GM12878 (cell line): ENCODE measurements at regions not wholly inside any gene's neighbourhood (a gene's known extent, or its start where the extent isn't known, plus 50 kb on each side); places are given as distances from the start of the nearest gene placed in this dataset.

Experiments used
- ATAC-seq: fragments of 200-7000 bp; cut with Tn5 transposase; 3 replicates; pipeline ENCODE4 v1.9.1; 2020; ENCODE audit warnings: mild to moderate bottlenecking, moderate library complexity
- BruUV-seq: library from RNA; stranded (reverse); fragments of 400-500 nt; replicated peaks from 2 replicates; lab custom pipeline; 2021; lab: Mats Ljungman, UMichigan
- CTCF ChIA-PET: fragments of 300-600 bp; sonication (Branson Sonifier 250); formaldehyde crosslinking; extraction: SDS; loops from one replicate; lab custom pipeline; 2021; ENCODE audit warnings: inconsistent platforms; lab: Yijun Ruan, JAX
- POLR2A ChIA-PET: fragments of 350-600 bp; formaldehyde crosslinking; extraction: SDS; loops from one replicate; lab custom pipeline; 2021; ENCODE audit warnings: inconsistent platforms; lab: Charles Lee
- RAD21 ChIA-PET: fragments of 300-600 bp; sonication (Branson Sonifier 250); formaldehyde crosslinking; loops from one replicate; lab custom pipeline; 2023; ENCODE audit warnings: antibody characterized with exemption; ENCODE audit not compliant: unreplicated experiment; lab: Charles Lee
- SMC1A ChIA-PET: fragments of 300-600 bp; sonication (Branson Sonifier 250); formaldehyde crosslinking; loops from one replicate; lab custom pipeline; 2023; ENCODE audit not compliant: unreplicated experiment, uncharacterized antibody; lab: Charles Lee
- DNase-seq: peaks from one replicate; pipeline ENCODE4 v3.0.0-alpha.2; 2011; ENCODE audit warnings: low read depth, low spot score
- FAIRE-seq: peaks from 3 replicates; lab custom pipeline; 2011; peaks lifted over from hg19 to GRCh38; lab: Jason Lieb, UNC
- H2AFZ ChIP-seq: 2 replicates; pipeline ENCODE4 v1.6.0; 2011; ENCODE audit warnings: low read depth, low read length, control low read depth; ENCODE audit not compliant: control insufficient read depth
- H3K27ac ChIP-seq: 2 replicates; pipeline ENCODE4 v1.5.1; 2011; ENCODE audit warnings: control low read depth; ENCODE audit not compliant: control insufficient read depth, insufficient read depth
- H3K27me3 ChIP-seq, 2 experiments: replicated peaks in 1 of 2; 2 replicates each; pipeline versions ENCODE4 v1.6.0 to v1.6.1; 2011; ENCODE audit warnings: low read length in 1 of 2; ENCODE audit not compliant: control insufficient read depth in 2 of 2, insufficient read depth in 2 of 2
- H3K36me3 ChIP-seq, 2 experiments: 2 replicates each; pipeline ENCODE4 v1.5.1; 2011; ENCODE audit warnings: low read length in 1 of 2; ENCODE audit not compliant: control insufficient read depth in 2 of 2, insufficient read depth in 2 of 2
- H3K4me1 ChIP-seq: 2 replicates; pipeline ENCODE4 v1.6.1; 2011; ENCODE audit warnings: mild to moderate bottlenecking, low read length, moderate library complexity, mixed read lengths; ENCODE audit not compliant: control insufficient read depth, insufficient read depth
- H3K4me2 ChIP-seq: 2 replicates; pipeline ENCODE4 v1.6.0; 2011; ENCODE audit warnings: control low read depth; ENCODE audit not compliant: control insufficient read depth, insufficient read depth
- H3K4me3 ChIP-seq: fragments of 200-600 bp; sonication (generic); 2 replicates; pipeline ENCODE4 v1.5.1; 2016
- H3K79me2 ChIP-seq: 2 replicates; pipeline ENCODE4 v1.6.0; 2011; ENCODE audit warnings: low read length; ENCODE audit not compliant: control insufficient read depth, insufficient read depth
- H3K9ac ChIP-seq: 2 replicates; pipeline ENCODE4 v1.8.0; 2011; ENCODE audit warnings: low read length, control low read depth, mixed read lengths; ENCODE audit not compliant: control insufficient read depth, insufficient read depth
- H3K9me3 ChIP-seq: replicated peaks from 3 replicates; pipeline ENCODE4 v1.5.1; 2011; ENCODE audit warnings: mild to moderate bottlenecking, low read length; ENCODE audit not compliant: control insufficient read depth, insufficient read depth
- H4K20me1 ChIP-seq: 2 replicates; pipeline ENCODE4 v1.6.0; 2011; ENCODE audit not compliant: control insufficient read depth, insufficient read depth
- BRCA1 ChIP-seq: IDR thresholded peaks from 2 replicates; pipeline ENCODE4 v1.6.1; 2011; ENCODE audit warnings: low read depth, low read length, improper control_type of control experiment
- CREB1 ChIP-seq: IDR thresholded peaks from 2 replicates; pipeline ENCODE4 v1.6.1; 2012; ENCODE audit warnings: low read depth, mild to moderate bottlenecking, inconsistent platforms
- EED ChIP-seq: sonication (generic); IDR thresholded peaks from 2 replicates; pipeline ENCODE4 v1.6.1; 2016; ENCODE audit warnings: antibody characterized with exemption, low read depth
- ESRRA ChIP-seq: IDR thresholded peaks from 2 replicates; pipeline ENCODE4 v1.6.1; 2012; ENCODE audit warnings: mild to moderate bottlenecking, low read length, improper control_type of control experiment
- KDM1A ChIP-seq: fragments of 200-600 bp; sonication (generic); IDR thresholded peaks from 2 replicates; pipeline ENCODE4 v1.6.1; 2016; ENCODE audit warnings: borderline replicate concordance
- KLF5 ChIP-seq: fragments of 450-650 bp; IDR thresholded peaks from 2 replicates; pipeline ENCODE4 v1.6.1; 2014; ENCODE audit warnings: mild to moderate bottlenecking; ENCODE audit not compliant: partially characterized antibody
- MEF2A ChIP-seq: IDR thresholded peaks from 2 replicates; pipeline ENCODE4 v1.6.1; 2011; ENCODE audit warnings: low read depth, mild to moderate bottlenecking, low read length, moderate library complexity; ENCODE audit not compliant: insufficient read depth
- NFXL1 ChIP-seq: fragments of 450-650 bp; IDR thresholded peaks from 2 replicates; pipeline ENCODE4 v1.6.1; 2017; ENCODE audit warnings: antibody characterized with exemption, mild to moderate bottlenecking, borderline replicate concordance
- PAX8 ChIP-seq: fragments of 450-650 bp; IDR thresholded peaks from 2 replicates; pipeline ENCODE4 v1.6.1; 2017; ENCODE audit warnings: mild to moderate bottlenecking, moderate library complexity
- RELA ChIP-seq: fragments of 450-650 bp; IDR thresholded peaks from 2 replicates; pipeline ENCODE4 v1.8.0; 2014; ENCODE audit warnings: borderline replicate concordance; ENCODE audit not compliant: partially characterized antibody
- SPI1 ChIP-seq: IDR thresholded peaks from 2 replicates; pipeline ENCODE4 v1.6.1; 2011; ENCODE audit warnings: low read depth, mild to moderate bottlenecking, low read length, moderate library complexity, borderline replicate concordance; ENCODE audit not compliant: insufficient read depth
- TCF12 ChIP-seq: IDR thresholded peaks from 2 replicates; pipeline ENCODE4 v1.6.1; 2011; ENCODE audit warnings: low read depth, mild to moderate bottlenecking, low read length
- ZNF622 ChIP-seq: fragments of 450-650 bp; IDR thresholded peaks from 2 replicates; pipeline ENCODE4 v1.6.1; 2017; ENCODE audit warnings: mild to moderate bottlenecking, inconsistent platforms
- WGBS: methylation state at CpG from one replicate; pipeline ENCODE4 v1.1.6; 2016; ENCODE audit warnings: low lambda C conversion rate; ENCODE audit not compliant: insufficient replicate concordance, insufficient coverage; ENCODE audit errors: missing lambda C conversion rate; 5-methylcytosine and 5-hydroxymethylcytosine counted together
- in situ Hi-C: fragments of 300-500 bp; cut with MboI; formaldehyde crosslinking; loops from 9 replicates; pipeline ENCODE4 v1.14.3; 2018; ENCODE audit warnings: mixed read lengths
- intact Hi-C: fragments of 100-400 bp; cut with micrococcal nuclease; formaldehyde crosslinking; loops from one replicate; pipeline ENCODE4 v1.14.2; 2022; ENCODE audit not compliant: unreplicated experiment
- TF ChIP-seq, protein P1 (sequence below): fragments of 450-650 bp; IDR thresholded peaks from 2 replicates; pipeline ENCODE4 v1.6.1; 2016; ENCODE audit warnings: mild to moderate bottlenecking
- TF ChIP-seq, protein P2 (sequence below): IDR thresholded peaks from 2 replicates; pipeline ENCODE4 v1.6.1; 2011; ENCODE audit warnings: borderline replicate concordance, low read depth, mild to moderate bottlenecking, moderate library complexity, mixed read lengths, low read length; ENCODE audit not compliant: insufficient read depth; ENCODE audit errors: extremely low read length

DNA sequence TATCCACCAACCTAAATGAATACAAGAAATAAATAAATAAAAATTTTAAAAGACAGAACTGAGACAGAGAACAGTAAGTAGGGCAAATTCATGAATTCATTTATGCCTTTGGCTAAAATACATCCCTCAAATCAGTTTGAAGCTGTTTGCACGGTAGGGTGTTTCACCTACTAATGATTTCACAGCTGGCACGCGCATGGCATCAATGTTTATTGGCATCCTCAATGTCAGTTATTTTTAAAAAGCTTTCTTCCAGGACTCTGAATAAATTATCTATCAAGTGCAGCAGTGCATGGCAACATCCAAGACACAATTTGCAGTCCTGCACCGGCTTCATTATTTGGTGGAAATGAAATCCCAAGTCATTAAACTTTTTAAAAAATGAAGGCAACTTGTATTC is 985.2 kb upstream of the ROBO1 start:
- Histone ChIP-seq H3K27me3 (no peaks in the 10 kb centered on the region), H3K27ac (no peak overlapping the region), H3K4me2 (no peak overlapping the region), H3K9me3 (no peaks in the 10 kb centered on the region), H3K4me1 (no peaks in the 10 kb centered on the region), H3K9ac (no peak overlapping the region), H3K36me3 (no peaks in the 10 kb centered on the region), H3K79me2 (no peaks in the 10 kb centered on the region), H2AFZ (no peak overlapping the region), H3K4me3 (no peak overlapping the region), H4K20me1 (no peaks in the 10 kb centered on the region)
- in situ Hi-C loops (no loop called here), intact Hi-C loops (no loop called here)
- DNase-seq (no peak), FAIRE-seq (no peak), ATAC-seq (no peak)
- no TSS peak for BruUV-seq
- TF ChIP-seq NFXL1 (no peak), PAX8 (no peak), ESRRA (no peak), KDM1A (no peak), ZNF622 (no peak), TCF12 (no peak), MEF2A (no peak), BRCA1 (no peak), SPI1 (no peak), RELA (no peak), CREB1 (no peak), EED (no peak), KLF5 (no peak)
- TF ChIP-seq, protein P1, sequence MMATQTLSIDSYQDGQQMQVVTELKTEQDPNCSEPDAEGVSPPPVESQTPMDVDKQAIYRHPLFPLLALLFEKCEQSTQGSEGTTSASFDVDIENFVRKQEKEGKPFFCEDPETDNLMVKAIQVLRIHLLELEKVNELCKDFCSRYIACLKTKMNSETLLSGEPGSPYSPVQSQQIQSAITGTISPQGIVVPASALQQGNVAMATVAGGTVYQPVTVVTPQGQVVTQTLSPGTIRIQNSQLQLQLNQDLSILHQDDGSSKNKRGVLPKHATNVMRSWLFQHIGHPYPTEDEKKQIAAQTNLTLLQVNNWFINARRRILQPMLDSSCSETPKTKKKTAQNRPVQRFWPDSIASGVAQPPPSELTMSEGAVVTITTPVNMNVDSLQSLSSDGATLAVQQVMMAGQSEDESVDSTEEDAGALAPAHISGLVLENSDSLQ, result no peak
- TF ChIP-seq, protein P2, sequence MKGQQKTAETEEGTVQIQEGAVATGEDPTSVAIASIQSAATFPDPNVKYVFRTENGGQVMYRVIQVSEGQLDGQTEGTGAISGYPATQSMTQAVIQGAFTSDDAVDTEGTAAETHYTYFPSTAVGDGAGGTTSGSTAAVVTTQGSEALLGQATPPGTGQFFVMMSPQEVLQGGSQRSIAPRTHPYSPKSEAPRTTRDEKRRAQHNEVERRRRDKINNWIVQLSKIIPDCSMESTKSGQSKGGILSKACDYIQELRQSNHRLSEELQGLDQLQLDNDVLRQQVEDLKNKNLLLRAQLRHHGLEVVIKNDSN, result no peak
- CTCF ChIA-PET, result no interaction called here
- SMC1A ChIA-PET, result no interaction called here
- POLR2A ChIA-PET, result no interaction called here
- WGBS, result 61% methylated on average over 4 of the region's 4 CpGs
- RAD21 ChIA-PET, result no interaction called here
